ENCODE measurements at regions not wholly inside any gene's neighbourhood (a gene's known extent, or its start where the extent isn't known, plus 50 kb on each side); places are given as distances from the start of the nearest gene placed in this dataset.

- no peak for TF ChIP-seq YY1 (IDR thresholded peaks at IDR 0.05; ENCODE audit: extremely low read depth, insufficient replicate concordance, low read depth, low read length)
- TF ChIP-seq CBX3 (IDR thresholded peaks at IDR 0.05; ENCODE audit: low read depth) = no peak
Measured at GRCh38 chr14:95464103-95464502, 52.3 kb downstream of the SYNE3 start (continued).

- TF ChIP-seq POLR2AphosphoS5 (IDR thresholded peaks at IDR 0.05; ENCODE audit: low read depth, low read length) (no peak), CTCF (IDR thresholded peaks at IDR 0.05 in 2 of 3, conservative IDR thresholded peaks at IDR 0.05 in 1 of 3; ENCODE audit: borderline replicate concordance in 1 of 3, insufficient read depth in 1 of 3, low read depth in 2 of 3, low read length in 2 of 3) (no peak), JUND (IDR thresholded peaks at IDR 0.05) (no peak), SIN3A (IDR thresholded peaks at IDR 0.05; ENCODE audit: low read depth) (no peak), FOSL1 (IDR thresholded peaks at IDR 0.05; ENCODE audit: low read depth) (no peak), CEBPB (IDR thresholded peaks at IDR 0.05; ENCODE audit: low read depth) (no peak), TCF7L2 (IDR thresholded peaks at IDR 0.05; ENCODE audit: borderline replicate concordance, extremely low read depth, insufficient read depth, insufficient read length) (no peak), YY1 (IDR thresholded peaks at IDR 0.05; ENCODE audit: extremely low read depth, insufficient replicate concordance, low read depth, low read length) (no peak), REST (IDR thresholded peaks at IDR 0.05; ENCODE audit: low read depth) (no peak), CBX3 (IDR thresholded peaks at IDR 0.05; ENCODE audit: low read depth) (no peak), EGR1 (IDR thresholded peaks at IDR 0.05; ENCODE audit: low read depth) (no peak), MAX (IDR thresholded peaks at IDR 0.05) (no peak), ZNF274 (IDR thresholded peaks at IDR 0.05; ENCODE audit: low read depth, low read length) (no peak), RAD21 (IDR thresholded peaks at IDR 0.05; ENCODE audit: low read depth) (no peak), SP1 (IDR thresholded peaks at IDR 0.05; ENCODE audit: low read depth) (no peak), SRF (IDR thresholded peaks at IDR 0.05; ENCODE audit: low read depth) (no peak)
- intact Hi-C loops (cut with micrococcal nuclease) = no loop called here
- Histone ChIP-seq H3K4me2 (ENCODE audit: low read length) (no peak overlapping the region), H3K79me2 (ENCODE audit: insufficient read depth, low read length) (no peaks in the 10 kb centered on the region), H2AFZ (ENCODE audit: low read depth, low read length, poor library complexity, severe bottlenecking) (no peak overlapping the region), H3K27me3 (ENCODE audit: insufficient read depth, low read length) (peaks cover 16% of the 10 kb centered on the region; the same call in 1 of the 2 replicates), H3K36me3 (ENCODE audit: control insufficient read depth in 1 of 2, insufficient read depth in 2 of 2, low read length in 2 of 2) (no peaks in the 10 kb centered on the region), H4K20me1 (ENCODE audit: insufficient read depth) (no peaks in the 10 kb centered on the region), H3K9me3 (ENCODE audit: control insufficient read depth in 1 of 2, insufficient read depth in 1 of 2, low read depth in 1 of 2, low read length in 2 of 2) (no peaks in the 10 kb centered on the region), H3K27ac (ENCODE audit: low read depth, low read length) (no peak overlapping the region), H3K9me2 (ENCODE audit: insufficient read depth) (no peaks in the 10 kb centered on the region), H3K4me1 (ENCODE audit: control insufficient read depth in 1 of 2, insufficient read depth in 2 of 2, low read length in 2 of 2) (peaks cover 11 to 14% of the 10 kb centered on the region in 2 experiments), H3K9ac (ENCODE audit: low read length) (no peak overlapping the region), H3K4me3 (replicated peaks in 1 of 2; ENCODE audit: low read depth in 1 of 2, low read length in 2 of 2) (no peak overlapping the region)
- DNase-seq (ENCODE audit: low read depth, low spot score) = no peak
- ChIA-PET CTCF (interaction anchor here (1.0 kb wide), 1 partner anchor 11 kb away, joined by 3 read pairs; no protein-coding TSS in a partner anchor), POLR2A (no interaction called here), RAD21 (ENCODE audit: low non-redundant PET in 1 of 2, low total read pairs in 2 of 2, uncharacterized antibody in 2 of 2, unreplicated experiment in 2 of 2) (no interaction called here)
- no peak for ATAC-seq
- BruUV-seq (replicated peaks) = no TSS peak
Measured at GRCh38 chr14:95463171-95463901, 53.1 kb downstream of the SYNE3 start.

All from HCT116 (cell line).